ENCODE measurements at regions not wholly inside any gene's neighbourhood (a gene's known extent, or its start where the extent isn't known, plus 50 kb on each side); places are given as distances from the start of the nearest gene placed in this dataset.

- TF ChIP-seq CTCF (IDR thresholded peaks at IDR 0.05; ENCODE audit: low read length) (no peak), EZH2 (optimal IDR thresholded peaks at IDR 0.05; ENCODE audit: low read depth, low read length) (no peak)
Observed at GRCh38 chr4:116603096-116603495, 482.3 kb downstream of the TRAM1L1 start.

All from MM.1S (cell line).